HepG2 (cell line): ENCODE measurements at regions not wholly inside any gene's neighbourhood (a gene's known extent, or its start where the extent isn't known, plus 50 kb on each side); places are given as distances from the start of the nearest gene placed in this dataset.

Experiments used
- CTCF ChIP-seq: sonication (generic); formaldehyde crosslinking; IDR thresholded peaks from 2 replicates; pipeline ENCODE4 v1.5.0; 2020; ENCODE audit warnings: mild to moderate bottlenecking, missing genetic modification reagents, moderate library complexity
- ELF4 ChIP-seq: sonication (generic); formaldehyde crosslinking; IDR thresholded peaks from 2 replicates; pipeline ENCODE4 v1.5.0; 2020; ENCODE audit warnings: missing genetic modification reagents, mild to moderate bottlenecking, moderate library complexity, borderline replicate concordance
- FOXK2 ChIP-seq: fragments of 450-650 bp; IDR thresholded peaks from 2 replicates; pipeline ENCODE4 v1.6.1; 2016
- NPAS2 ChIP-seq: sonication (generic); formaldehyde crosslinking; IDR thresholded peaks from 2 replicates; pipeline ENCODE4 v1.8.0; 2022; ENCODE audit warnings: mild to moderate bottlenecking, missing genetic modification reagents, borderline replicate concordance
- POLR2A ChIP-seq, 2 experiments: IDR thresholded peaks; 2 replicates each; pipeline ENCODE4 v1.6.1; 2011; ENCODE audit warnings: low read depth in 2 of 2, low read length in 2 of 2, mild to moderate bottlenecking in 1 of 2, moderate library complexity in 1 of 2; ENCODE audit not compliant: insufficient read depth in 1 of 2
- TBL1XR1 ChIP-seq: fragments of 150-350 bp; IDR thresholded peaks from 2 replicates; pipeline ENCODE4 v1.6.1; 2014; ENCODE audit warnings: borderline replicate concordance, low read length; ENCODE audit not compliant: partially characterized antibody
- ZFX ChIP-seq: sonication (generic); formaldehyde crosslinking; IDR thresholded peaks from 2 replicates; pipeline ENCODE4 v1.4.0; 2020; ENCODE audit warnings: mild to moderate bottlenecking, low read depth, missing genetic modification reagents, moderate library complexity
- ZNF224 ChIP-seq: sonication (generic); formaldehyde crosslinking; IDR thresholded peaks from 2 replicates; pipeline ENCODE4 v1.5.0; 2020; ENCODE audit warnings: mild to moderate bottlenecking, missing genetic modification reagents

DNA sequence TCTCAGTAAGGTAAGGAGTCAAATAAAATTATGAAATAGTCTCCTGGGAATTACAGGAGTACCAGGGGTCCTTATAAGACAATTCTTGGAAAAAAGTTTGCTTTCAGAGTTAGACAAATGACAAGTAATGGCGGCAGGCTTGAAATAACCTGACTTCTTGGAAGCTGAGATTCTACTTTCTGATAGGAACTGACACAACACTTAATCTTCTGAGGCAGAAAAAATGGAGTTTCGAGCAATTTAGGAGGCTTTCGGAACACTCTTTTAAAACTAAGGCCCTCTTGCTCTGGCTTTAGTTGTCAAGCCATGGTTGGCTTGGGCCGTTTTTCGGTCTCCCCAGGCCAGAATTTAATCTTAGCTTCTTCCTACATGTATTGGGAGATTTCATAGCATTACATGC lies 260.0 kb downstream of the GATA3 start:
- TF ChIP-seq CTCF (CRISPR knock-in tag) (no peak), ZNF224 (CRISPR knock-in tag) (no peak), ZFX (CRISPR knock-in tag) (no peak), NPAS2 (CRISPR knock-in tag) (no peak), ELF4 (CRISPR knock-in tag) (no peak), POLR2A (IDR thresholded peaks at IDR 0.05; ENCODE audit: insufficient read depth in 1 of 2, low read depth in 2 of 2, low read length in 2 of 2) (no peak), TBL1XR1 (no peak), FOXK2 (no peak)
